A673 (cell line): ENCODE measurements at regions not wholly inside any gene's neighbourhood (a gene's known extent, or its start where the extent isn't known, plus 50 kb on each side); places are given as distances from the start of the nearest gene placed in this dataset.

Source experiments
- EZH2 ChIP-seq: fragments of 200-600 bp; sonication (generic); IDR thresholded peaks from 2 replicates; pipeline ENCODE4 v1.6.1; 2017; ENCODE audit warnings: borderline replicate concordance, low read depth, mild to moderate bottlenecking, mixed read lengths, antibody characterized with exemption, low read length; ENCODE audit not compliant: poor library complexity, severe bottlenecking
- TF ChIP-seq, protein P1 (sequence below): fragments of 300-800, 200-600 bp; sonication (generic); conservative IDR thresholded peaks from 2 replicates; pipeline ENCODE4 v1.5.1; 2017; ENCODE audit warnings: low read depth, mild to moderate bottlenecking, antibody characterized with exemption, low read length, moderate library complexity, mixed read lengths

DNA sequence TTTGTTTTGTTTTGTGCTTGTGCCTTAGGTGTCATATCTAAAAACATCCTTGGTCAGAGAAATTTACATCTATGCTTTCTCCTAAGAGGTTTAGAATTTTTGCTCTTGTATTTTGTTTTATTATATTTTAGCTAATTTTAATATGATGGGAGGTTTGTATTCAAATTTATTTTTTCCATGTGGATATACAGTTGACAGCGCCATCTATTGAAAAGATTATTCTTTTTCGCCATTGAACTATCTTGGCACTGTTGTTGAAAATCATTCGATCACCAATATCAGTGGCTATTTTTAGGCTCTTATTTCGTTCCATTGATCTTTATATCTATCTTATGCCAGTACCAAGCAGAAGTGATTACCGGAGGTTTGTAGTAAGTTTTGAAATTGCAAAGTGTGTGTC lies 510.3 kb downstream of the BRD1 start:
- TF ChIP-seq, protein P1, sequence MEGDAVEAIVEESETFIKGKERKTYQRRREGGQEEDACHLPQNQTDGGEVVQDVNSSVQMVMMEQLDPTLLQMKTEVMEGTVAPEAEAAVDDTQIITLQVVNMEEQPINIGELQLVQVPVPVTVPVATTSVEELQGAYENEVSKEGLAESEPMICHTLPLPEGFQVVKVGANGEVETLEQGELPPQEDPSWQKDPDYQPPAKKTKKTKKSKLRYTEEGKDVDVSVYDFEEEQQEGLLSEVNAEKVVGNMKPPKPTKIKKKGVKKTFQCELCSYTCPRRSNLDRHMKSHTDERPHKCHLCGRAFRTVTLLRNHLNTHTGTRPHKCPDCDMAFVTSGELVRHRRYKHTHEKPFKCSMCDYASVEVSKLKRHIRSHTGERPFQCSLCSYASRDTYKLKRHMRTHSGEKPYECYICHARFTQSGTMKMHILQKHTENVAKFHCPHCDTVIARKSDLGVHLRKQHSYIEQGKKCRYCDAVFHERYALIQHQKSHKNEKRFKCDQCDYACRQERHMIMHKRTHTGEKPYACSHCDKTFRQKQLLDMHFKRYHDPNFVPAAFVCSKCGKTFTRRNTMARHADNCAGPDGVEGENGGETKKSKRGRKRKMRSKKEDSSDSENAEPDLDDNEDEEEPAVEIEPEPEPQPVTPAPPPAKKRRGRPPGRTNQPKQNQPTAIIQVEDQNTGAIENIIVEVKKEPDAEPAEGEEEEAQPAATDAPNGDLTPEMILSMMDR, result peak; percentile 65
- no peak for TF ChIP-seq EZH2
